Cardiac septum (tissue), 1 donor: ENCODE measurements at regions not wholly inside any gene's neighbourhood (a gene's known extent, or its start where the extent isn't known, plus 50 kb on each side); places are given as distances from the start of the nearest gene placed in this dataset.
"Not testable (repeated sequence)": the region's sequence is repeated elsewhere in the genome, so short reads cannot be mapped to it uniquely, and the experiment has no call there.

ENCODE experiments used
- DNase-seq: peaks from one replicate; pipeline ENCODE4 v3.0.0-alpha.2; 2020; ENCODE audit warnings: low spot score
- intact Hi-C: fragments of 100-400 bp; cut with DNase I; formaldehyde crosslinking; loops from one replicate; pipeline ENCODE4 v1.14.0; 2022
- donor health status: DM: no; HTN: no; CAD: no.

DNA sequence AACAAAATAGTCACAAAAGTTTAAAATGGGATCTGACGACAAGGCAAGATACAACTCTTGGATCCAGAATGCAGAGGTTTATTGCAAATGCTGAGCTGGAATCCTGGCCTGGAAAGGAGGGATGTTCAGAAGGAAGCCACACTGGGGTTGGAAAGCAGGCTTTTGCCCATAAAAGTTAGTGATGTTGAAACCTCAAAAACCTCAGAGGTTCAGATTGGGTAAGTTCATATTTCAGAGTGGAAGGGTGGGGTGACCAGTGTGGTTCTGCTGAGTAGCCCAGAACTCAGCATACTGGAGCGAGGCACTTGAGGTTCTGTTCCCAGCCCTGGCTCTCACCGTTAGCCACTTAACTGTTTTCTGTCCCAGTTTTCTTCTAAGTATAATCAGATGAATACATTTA is 114.0 kb upstream of the OSTN start:
- DNase-seq, result no peak
- intact Hi-C loops, result no loop called here

DNA sequence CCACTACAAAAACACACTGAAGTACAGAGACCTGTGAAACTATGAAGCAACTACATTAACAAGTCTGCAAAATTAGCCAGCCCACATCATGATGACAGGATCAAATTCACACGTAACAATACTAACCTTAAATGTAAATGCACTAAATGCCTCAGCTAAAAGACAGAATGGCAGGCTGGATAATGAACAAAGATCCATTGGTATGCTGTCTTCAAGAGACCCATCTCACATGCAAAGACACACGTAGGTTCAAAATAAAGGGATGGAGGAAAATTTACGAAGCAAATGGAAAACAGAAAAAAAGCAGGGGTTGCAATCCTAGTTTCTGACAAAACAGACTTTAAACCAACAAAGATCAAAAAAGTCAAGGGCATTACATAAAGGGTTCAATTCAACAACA is 120.1 kb upstream of the OSTN start:
- intact Hi-C loops, result not testable (repeated sequence)

DNA sequence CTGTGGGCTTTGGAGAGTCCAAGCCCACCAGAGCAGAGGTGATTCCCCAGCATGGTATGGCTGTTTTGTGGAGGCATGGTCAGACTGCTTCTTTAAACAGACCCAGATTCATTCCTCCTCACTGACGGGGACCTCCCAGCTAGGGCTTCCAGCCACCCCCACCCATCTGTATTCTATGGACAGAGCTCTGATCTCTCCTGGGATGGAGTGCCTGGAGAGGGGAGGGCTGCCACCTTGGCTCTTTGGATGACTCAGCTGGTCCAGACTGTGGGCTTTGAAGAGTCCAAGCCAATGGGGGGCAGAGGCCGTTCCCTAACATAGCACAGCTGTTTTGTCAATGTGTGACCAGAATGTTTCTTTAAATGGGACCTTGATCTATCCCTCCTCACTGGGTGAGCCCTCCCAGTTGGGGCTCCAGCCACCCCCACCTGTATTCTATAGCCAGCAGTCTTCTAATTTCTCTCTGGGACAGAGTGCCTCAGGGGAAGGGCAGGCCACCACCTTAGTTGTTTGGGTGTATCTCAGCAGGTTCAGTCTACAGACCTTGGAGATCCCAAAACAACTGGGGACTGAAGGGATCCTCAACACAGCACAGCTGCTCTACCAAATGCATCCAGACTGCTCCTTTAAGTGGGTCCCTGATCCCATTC is 122.0 kb upstream of the OSTN start:
- intact Hi-C loops, result no loop called here
- DNase-seq, result no peak

More for the DNA sequence above, 120.1 kb upstream of the OSTN start:
- not testable (repeated sequence) for DNase-seq

DNA sequence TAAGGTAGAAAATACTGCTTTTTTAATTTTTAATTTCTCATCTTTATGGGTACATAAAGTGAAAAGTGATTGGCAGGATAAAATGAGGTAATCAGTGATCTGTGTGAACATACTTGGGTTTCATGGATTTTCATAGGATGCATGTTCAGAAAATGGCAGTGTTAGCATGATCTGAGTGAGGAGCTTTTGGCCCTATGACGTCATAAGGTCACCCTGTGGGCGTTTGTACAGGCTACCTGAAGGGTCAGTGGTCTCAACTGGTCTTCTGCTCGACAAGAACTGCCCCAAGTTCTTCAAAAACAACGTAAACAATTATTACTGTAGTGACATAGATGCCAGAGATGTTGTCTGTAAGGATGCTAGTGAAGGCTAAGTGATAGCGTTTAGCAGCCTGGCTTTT is 124.5 kb upstream of the OSTN start:
- intact Hi-C loops, result no loop called here
- DNase-seq, result no peak

DNA sequence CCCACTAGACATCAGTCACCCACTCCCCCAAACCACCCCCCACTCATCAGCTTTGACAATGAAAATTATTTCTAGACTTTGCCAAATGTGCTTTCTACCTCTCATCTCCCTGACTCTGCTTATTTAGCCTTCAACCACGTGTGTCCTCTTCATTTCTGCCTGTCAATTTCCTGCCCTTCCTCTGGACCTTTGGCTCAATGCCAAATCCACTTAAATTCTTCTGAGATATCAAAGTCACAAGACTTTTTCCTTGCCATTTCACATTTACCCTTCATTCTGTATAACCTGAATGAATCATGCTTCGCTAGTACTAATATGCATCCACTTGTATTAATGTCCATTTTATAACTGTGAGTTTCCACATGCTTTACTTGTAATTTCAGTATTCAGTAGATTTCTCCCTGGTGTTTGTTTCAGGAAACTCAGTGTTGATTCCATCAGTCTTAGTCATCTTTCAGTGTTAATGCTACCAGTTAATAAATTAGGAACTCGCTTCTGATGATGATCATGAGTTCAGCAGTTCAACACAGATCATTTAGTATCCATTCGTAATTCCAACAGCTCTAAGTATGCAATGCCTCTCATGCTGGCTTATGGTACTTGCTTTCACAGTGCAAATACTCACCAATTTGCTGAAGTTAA is 128.2 kb upstream of the OSTN start:
- DNase-seq, result no peak
- intact Hi-C loops, result no loop called here

DNA sequence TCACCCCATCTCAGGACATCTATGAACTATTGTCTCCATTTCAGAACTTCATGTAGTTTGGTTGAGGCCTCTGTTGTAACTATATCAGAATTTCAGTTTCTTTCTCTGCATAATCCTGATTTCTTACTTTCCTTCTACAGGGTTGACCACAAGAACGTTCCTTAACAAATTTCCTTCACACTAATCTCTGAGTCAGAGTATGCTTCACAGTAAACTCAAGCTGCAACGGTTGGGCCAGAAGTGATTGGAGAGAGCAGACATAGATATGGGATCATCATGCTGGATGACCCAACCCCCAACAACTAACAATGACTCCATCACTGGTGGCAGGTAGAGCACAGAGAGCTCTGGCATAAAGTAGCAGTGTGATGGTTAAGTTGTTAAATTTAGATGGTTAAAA is 128.8 kb upstream of the OSTN start:
- DNase-seq, result no peak
- intact Hi-C loops, result no loop called here

DNA sequence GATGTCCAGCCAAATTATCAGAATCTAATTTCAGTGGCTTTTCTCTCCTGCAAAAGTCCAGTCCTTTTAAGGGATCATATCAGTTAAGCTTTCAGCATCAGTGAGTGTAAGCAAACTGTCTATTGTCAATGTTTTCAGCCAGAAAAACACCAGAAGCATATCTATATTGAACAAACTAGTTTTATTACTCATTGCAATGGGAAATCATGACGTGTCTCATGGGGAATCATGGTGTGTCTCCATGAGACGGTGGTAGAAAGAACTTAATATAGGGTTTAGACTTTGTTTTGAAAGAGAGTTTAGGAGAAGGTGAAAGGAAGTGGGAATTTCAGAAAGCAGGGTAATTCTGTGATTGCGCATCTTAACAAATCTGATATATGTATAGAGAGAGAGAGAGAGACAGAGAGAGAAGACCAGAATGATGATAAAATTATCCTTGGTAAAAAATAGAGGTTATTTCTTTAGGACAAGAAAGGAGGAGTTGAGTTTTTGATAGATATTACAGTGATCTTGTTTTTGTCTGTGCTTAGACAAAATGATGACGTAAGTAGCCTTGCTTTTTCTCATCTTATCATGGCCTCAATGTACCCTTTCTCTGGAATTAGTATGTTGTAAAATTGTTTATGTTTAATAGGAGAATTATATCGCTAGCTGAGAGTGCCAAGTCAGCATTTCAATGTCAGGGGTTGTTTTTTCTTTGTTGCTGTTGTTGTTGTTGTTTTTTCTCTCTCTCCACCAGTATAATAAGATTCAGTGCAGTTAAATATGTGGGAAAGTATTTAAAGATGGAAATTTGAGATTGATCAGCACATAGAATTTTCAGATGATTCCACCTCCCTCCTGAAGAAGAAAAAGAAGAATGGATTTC is 129.9 kb upstream of the OSTN start:
- DNase-seq, result no peak
- intact Hi-C loops, result no loop called here

DNA sequence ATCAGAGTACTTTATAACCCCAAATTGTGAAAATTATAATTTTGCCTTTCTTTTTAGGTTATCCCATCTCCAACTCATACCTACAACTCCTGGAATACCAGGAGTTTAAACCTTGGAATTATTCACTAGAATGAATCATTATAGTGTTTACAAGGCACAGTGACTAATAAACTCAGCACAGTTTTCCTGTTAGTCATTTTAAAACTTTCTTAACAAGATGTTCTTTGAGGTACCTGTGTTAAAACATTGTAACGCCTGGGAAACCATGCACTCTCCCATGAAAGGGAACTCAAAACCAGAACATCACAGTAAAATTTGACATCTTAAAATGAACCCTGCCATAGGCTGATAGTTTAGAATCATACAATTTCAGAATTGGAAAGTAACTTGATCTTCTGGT is 132.4 kb upstream of the OSTN start:
- no peak for DNase-seq
- intact Hi-C loops, result no loop called here

DNA sequence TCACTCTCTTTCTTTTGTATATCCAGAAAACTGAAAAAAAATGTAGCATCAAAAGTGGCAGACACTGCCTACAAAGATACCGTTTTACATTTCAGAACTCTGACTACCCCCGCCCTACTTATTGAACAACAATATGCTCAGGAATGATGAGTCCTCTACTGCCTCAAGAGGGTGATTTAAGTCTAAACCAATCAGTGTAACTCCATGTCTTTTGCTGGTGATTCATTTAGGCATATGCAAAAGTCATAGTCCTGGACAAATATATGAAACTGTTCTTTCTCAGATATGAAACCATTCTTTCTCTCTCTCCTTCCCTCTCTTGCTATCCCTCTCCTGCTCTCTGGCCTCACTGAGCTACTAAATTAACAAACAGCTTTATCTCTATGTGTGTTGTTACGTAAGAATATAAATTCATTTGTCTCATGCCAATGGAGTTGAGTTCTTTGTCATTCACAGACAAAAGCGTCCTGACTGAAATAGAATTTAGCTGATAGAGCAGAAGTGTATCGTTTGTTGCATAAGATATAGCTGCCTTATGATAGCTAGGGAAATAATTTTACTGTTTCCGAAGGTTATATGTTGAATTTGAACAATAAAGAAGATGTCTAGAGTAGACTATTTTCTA is 133.7 kb upstream of the OSTN start:
- intact Hi-C loops, result no loop called here

DNA sequence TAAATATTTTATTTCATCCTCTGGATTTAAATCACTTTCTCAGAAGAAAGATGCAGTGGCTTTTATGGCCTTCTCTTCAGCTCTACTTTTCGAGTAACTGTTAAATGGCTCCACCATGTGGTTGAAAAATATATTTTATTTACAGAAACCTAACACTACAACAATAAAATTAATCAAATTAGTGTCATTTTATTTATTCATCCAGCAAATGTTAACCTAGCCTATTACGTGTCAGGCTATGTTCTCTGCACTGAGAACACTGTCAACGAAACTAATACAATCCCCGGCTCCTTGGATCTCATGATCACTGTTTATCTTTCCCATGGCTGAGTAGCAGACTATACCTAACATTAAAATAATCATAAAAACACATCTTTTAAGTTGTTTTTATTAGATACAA is 148.0 kb upstream of the OSTN start:
- no peak for DNase-seq
- intact Hi-C loops, result loop anchor here (5.0 kb wide), 4 partner anchors 169 to 349 kb away; no protein-coding TSS in a partner anchor

More for the DNA sequence above, 133.7 kb upstream of the OSTN start:
- no peak for DNase-seq

DNA sequence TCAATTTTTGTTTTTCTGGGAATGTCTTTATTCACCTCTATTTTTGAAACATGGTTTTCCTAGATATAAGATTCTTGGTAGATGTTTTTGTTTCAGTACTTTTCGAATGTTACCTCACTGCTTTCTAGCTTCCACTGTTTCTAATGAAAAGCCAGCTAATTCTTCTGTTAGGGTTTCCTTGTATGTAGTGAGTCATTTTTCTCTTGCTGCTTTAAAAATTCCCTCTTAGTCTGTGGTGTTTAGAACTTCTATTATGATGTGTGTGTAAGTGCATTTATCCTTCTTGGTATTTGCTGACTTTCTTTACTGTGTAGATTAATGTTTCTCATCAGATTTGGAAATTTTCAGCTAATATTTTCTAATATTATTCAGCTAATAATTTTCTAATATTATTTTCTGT is 151.1 kb upstream of the OSTN start:
- no peak for DNase-seq
- intact Hi-C loops, result no loop called here

DNA sequence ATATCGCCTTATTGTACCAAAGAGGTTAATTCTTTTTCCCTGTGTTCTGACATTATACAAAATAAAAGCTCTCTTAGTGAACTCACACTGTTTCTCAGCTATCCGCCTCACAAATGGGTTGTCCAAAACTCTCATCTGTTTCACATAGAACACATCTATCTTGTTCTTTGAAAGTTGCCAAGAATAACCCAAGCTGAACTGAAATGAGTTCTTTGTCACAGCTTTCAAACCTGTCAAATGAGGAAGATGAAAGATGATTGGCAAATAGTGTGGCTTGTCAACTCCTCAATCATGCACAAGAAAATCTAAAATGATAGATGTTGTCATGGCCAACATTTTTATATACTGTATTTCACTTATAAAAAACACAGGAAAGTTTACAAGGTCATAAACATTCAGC is 168.1 kb upstream of the OSTN start:
- DNase-seq, result no peak
- intact Hi-C loops, result no loop called here

DNA sequence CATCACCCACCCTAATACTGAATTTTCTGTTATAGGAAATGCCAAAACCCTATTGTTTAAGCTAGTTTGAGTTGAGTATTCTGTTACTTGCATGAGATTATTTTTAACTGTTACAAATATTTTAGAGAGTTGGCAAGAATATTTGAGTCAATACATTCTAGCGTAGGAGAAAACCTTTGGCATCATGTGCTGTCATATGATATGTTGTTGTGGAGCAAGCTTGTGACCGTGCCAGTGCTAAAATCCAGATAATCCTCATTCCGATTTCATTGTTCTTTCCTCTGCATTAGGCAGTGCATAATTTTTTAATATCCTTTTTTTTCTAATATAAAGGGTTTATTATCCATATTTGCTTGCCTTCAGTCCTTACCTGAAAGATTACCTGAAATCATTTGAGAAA is 168.0 kb upstream of the GMNC start:
- intact Hi-C loops, result no loop called here
- no peak for DNase-seq

DNA sequence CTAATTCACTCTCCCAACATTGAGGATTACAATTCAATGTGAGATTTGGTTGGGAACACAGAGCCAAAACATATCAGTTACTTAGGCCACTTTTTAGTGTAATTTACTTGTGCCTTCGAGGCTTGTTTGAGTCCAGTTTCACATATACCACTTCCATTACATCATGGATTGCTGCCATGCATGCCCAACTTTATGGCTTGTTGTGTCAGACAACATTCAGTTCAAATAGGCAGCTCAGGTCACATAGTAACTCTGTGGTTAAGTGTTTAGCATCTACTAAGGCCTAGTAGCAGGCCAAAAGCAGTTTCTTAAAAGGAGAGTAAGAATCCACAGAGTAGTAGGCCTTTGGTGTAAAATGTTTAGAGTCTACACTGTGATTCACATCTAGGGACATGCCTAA is 164.3 kb upstream of the GMNC start:
- intact Hi-C loops, result no loop called here
- DNase-seq, result no peak

DNA sequence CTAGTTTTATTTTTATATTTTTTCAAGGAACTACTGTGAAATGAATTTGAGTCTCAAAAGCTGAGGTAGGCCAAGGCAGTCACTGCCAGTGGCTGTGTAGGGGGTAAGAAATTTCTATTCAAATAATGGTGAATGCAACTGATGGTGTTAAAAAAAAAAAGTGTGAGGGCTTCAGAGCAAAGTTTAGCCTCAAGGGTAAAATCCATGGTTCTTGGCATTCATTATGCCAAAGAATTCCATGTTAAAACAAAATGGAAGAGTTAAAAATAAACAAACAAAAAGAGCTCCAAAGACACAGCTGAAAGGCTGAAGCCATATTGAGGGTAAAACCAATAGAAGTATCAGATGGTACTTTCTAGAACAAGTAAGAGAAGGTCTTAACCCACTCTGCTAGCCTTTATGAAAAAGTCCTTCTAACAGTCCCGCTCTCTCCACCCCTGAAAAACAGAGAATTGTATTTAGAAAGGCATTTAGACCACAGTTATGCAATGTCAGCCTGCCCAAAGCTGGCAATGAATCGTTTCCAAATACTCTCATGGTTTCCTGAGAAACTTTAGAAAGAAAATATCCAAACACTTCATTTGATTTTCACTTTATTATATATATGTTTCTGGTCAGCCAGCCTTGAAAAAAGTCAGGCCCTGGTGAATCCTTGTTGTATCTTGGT is 158.4 kb upstream of the GMNC start:
- intact Hi-C loops, result no loop called here
- no peak for DNase-seq

DNA sequence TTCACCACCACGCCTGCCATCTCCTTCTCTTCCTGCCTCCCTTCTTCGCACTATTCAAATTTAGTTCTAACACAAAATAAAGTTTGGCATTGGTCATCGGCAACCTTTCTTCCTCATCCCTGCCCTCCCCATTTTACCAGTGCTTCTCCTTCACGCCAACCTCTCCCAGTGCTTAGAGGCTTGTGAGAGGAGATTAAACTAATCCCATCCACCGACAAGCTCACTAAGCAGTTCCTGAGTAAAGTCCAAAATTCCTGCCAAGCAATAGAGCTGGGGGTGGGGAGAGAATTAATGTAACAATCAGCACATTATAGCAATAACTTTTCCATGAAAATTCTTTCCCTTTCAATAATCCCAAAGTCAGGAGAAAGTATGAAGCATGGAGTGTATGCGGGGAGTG is 157.4 kb upstream of the GMNC start:
- intact Hi-C loops, result no loop called here
- DNase-seq, result no peak

DNA sequence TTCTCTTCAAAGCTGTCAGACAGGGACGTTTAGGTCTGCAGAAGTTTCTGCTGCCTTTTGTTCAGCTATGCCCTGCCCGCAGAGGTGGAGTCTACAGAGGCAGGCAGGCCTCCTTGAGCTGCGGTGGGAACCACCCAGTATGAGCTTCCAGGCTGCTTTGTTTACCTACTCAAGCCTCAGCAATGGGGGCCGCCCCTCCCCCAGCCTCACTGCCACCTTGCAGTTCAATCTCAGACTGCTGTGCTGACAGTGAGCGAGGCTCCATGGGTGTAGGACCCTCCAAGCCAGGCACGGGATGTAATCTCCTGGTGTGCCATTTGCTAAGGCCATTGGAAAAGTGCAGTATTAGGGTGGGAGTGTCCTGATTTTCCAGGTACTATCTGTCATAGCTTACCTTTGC is 153.5 kb upstream of the GMNC start:
- DNase-seq, intact Hi-C loops: not testable (repeated sequence)

DNA sequence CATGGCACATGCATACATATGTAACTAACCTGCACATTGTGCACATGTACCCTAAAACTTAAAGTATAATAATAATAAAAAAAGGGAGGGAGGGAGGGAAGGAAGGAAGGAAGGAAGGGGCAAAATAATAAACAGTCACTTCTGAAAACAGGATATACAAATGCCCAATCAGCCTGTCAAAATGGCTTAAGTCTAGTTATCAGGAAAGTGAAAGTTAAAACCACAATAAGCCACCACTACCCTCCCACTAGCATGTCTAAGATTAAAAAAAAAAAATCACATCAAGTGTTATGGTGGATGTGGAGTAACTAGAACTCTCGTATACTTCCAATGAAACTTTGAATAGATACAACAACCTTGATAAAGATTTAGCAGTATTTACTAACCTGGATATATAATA is 145.6 kb upstream of the GMNC start:
- no peak for DNase-seq
- intact Hi-C loops, result no loop called here

DNA sequence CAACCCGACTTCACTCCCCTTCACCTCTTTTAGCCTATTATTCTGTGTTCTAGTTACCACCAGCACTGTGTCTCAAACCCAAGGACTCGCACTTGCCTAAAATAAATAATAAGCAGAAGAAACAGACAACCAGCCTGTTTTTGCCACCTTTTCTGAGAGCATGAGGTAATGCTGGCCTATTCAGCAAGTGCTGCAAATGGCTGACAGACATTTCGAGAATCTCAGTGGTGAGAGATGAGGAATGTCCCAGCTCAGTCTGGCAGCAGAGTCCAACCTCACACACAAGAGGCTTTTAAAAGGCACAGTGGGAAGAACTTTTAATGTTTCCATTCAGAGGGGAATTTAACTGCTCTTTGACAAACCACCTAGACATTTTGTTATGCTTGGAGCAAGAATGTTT is 143.3 kb upstream of the GMNC start:
- intact Hi-C loops, result no loop called here
- no peak for DNase-seq

DNA sequence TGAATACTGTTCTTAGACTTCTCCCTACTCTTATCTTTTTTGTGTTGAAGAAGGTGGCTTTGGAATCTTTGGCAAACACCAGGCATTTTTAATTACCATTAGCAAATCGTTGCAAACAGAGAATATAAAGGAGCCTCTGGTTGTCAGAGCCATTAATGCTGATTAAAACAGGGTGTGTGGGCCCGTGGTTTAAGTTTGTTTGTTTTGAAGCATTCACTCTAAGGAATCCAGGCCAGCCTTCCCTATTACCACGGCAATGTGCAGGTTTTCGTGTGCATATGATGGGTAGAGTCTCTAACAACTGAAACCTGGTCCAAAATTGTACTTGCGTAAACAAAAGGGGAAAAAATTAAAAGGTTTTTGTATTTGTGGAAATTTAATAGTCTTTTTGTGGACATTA is 141.2 kb upstream of the GMNC start:
- no peak for DNase-seq
- intact Hi-C loops, result no loop called here
